Motor neuron (in vitro differentiated cells): ENCODE measurements at regions not wholly inside any gene's neighbourhood (a gene's known extent, or its start where the extent isn't known, plus 50 kb on each side); places are given as distances from the start of the nearest gene placed in this dataset.

Source experiments
- ATAC-seq, 8 experiments: fragments of 200-7000 bp; cut with Tn5 transposase; replicated peaks in 6 of 8; 2 replicates each; pipeline ENCODE4 v1.8.0; 2021; ENCODE audit warnings: mild to moderate bottlenecking in 8 of 8, moderate library complexity in 8 of 8
- H3K27ac ChIP-seq, 2 donors: fragments of 250-450 bp; sonication (Bioruptor Pico); 2 replicates each; pipeline ENCODE4 v1.9.0; 2021; ENCODE audit warnings: antibody characterized with exemption in 2 of 2, mild to moderate bottlenecking in 2 of 2, moderate library complexity in 1 of 2
- H3K4me1 ChIP-seq, 2 donors: fragments of 250-450 bp; sonication (Bioruptor Pico); replicated peaks in 1 of 2; 2 replicates each; pipeline ENCODE4 v1.6.1; 2021; ENCODE audit warnings: antibody characterized with exemption in 2 of 2, mild to moderate bottlenecking in 2 of 2, moderate library complexity in 1 of 2
- H3K4me3 ChIP-seq, 5 donors: fragments of 250-450 bp; sonication (Bioruptor Pico); 2 replicates each; pipeline ENCODE4 v1.9.0; 2021; ENCODE audit warnings: antibody characterized with exemption in 5 of 5, mild to moderate bottlenecking in 5 of 5, moderate library complexity in 4 of 5
- WGBS, 10 experiments: fragments of 450-650 bp; shearing (Covaris generic); methylation state at CpG; one replicate each; pipeline ENCODE4 v1.0.0; 2022; 5-methylcytosine and 5-hydroxymethylcytosine counted together
- in situ Hi-C, 9 experiments: fragments of 400-800 bp; cut with MboI; loops; one replicate each; pipeline ENCODE4 v1.15.0; 2021; ENCODE audit warnings: low sequenced_read_pairs in 9 of 9, low pct_unique_long_range_greater_than_20kb in 2 of 9; ENCODE audit not compliant: unreplicated experiment in 9 of 9

GRCh38 chr16:47852991-47853390, 302.8 kb downstream of the ABCC12 start:
- no peak for ATAC-seq
- WGBS, 10 experiments: 49 to 100% (median 83%) methylated on average over 1 to 6 of the region's 6 CpGs; no CpG with 5 or more reads in 2 of the 10 experiments
- H3K4me3 ChIP-seq: no peak overlapping the region
- in situ Hi-C loops: loop anchor here in 1 of 9 experiments (25.0 kb wide), 1 partner anchor 91 kb away; no protein-coding TSS in a partner anchor
- H3K27ac ChIP-seq: no peak overlapping the region
- H3K4me1 ChIP-seq: peaks cover 37 to 39% of the 10 kb centered on the region in 2 donors

GRCh38 chr16:47851146-47851545, 304.6 kb downstream of the ABCC12 start:
- peak in 5 of 8 experiments; percentile 20 to 60 (median 43) for ATAC-seq
- in situ Hi-C loops: loop anchor here in 1 of 9 experiments (25.0 kb wide), 1 partner anchor 89 kb away; no protein-coding TSS in a partner anchor
- Histone ChIP-seq H3K4me3 (no peak overlapping the region), H3K4me1 (peaks cover 50 to 54% of the 10 kb centered on the region in 2 donors), H3K27ac (no peak overlapping the region)
- 0 to 10% (median 0%) methylated on average over 1 to 7 of the region's 8 CpGs; no CpG with 5 or more reads in 3 of the 10 experiments for WGBS, 10 experiments

GRCh38 chr16:47849736-47850135, 306.1 kb downstream of the ABCC12 start:
- H3K27ac ChIP-seq: no peak overlapping the region
- no peak overlapping the region for H3K4me3 ChIP-seq
- in situ Hi-C loops: loop anchor here in 1 of 9 experiments (25.0 kb wide), 1 partner anchor 87 kb away; no protein-coding TSS in a partner anchor
- 20 to 100% (median 80%) methylated on average over 1 to 5 of the region's 5 CpGs; no CpG with 5 or more reads in 2 of the 10 experiments for WGBS, 10 experiments
- peaks cover 58 to 60% of the 10 kb centered on the region in 2 donors for H3K4me1 ChIP-seq
- ATAC-seq: peak in 1 of 8 experiments; percentile 23

GRCh38 chr16:47848421-47849109, 307.2 kb downstream of the ABCC12 start:
- ATAC-seq: peak in 7 of 8 experiments; percentile 50 to 96 (median 94)
- Histone ChIP-seq H3K4me3 (no peak overlapping the region), H3K27ac (peak overlapping the region; percentile 32 to 39), H3K4me1 (peaks cover 58 to 60% of the 10 kb centered on the region in 2 donors)
- WGBS, 10 experiments: 0 to 36% (median 13%) methylated on average over 1 to 3 of the region's 5 CpGs; no CpG with 5 or more reads in 2 of the 10 experiments
- in situ Hi-C loops: no loop called here

GRCh38 chr16:47847220-47847970, 308.4 kb downstream of the ABCC12 start:
- Histone ChIP-seq H3K27ac (peak overlapping the region; percentile 39 to 45), H3K4me1 (peaks cover 58 to 60% of the 10 kb centered on the region in 2 donors), H3K4me3 (no peak overlapping the region)
- WGBS, 10 experiments: 0 to 90% (median 54%) methylated on average over 1 to 6 of the region's 6 CpGs
- in situ Hi-C loops: no loop called here
- peak in 1 of 8 experiments; percentile 6 for ATAC-seq

GRCh38 chr16:47834485-47835024, 321.2 kb downstream of the ABCC12 start:
- WGBS, 10 experiments: 3 to 64% (median 49%) methylated on average over 1 to 2 of the region's 2 CpGs
- in situ Hi-C loops: no loop called here
- Histone ChIP-seq H3K4me3 (no peak overlapping the region), H3K27ac (no peak overlapping the region), H3K4me1 (no peaks in the 10 kb centered on the region)
- ATAC-seq: no peak

GRCh38 chr16:47833771-47834170, 322.0 kb downstream of the ABCC12 start:
- ATAC-seq: no peak
- Histone ChIP-seq H3K27ac (no peak overlapping the region), H3K4me3 (no peak overlapping the region), H3K4me1 (no peaks in the 10 kb centered on the region)
- in situ Hi-C loops: no loop called here
- WGBS, 10 experiments: 17 to 100% (median 73%) methylated on average over 1 of the region's 1 CpG; no CpG with 5 or more reads in 2 of the 10 experiments

GRCh38 chr16:47829850-47830600, 325.8 kb downstream of the ABCC12 start:
- Histone ChIP-seq H3K27ac (no peak overlapping the region), H3K4me3 (no peak overlapping the region), H3K4me1 (no peaks in the 10 kb centered on the region)
- 20 to 100% (median 95%) methylated on average over 1 to 2 of the region's 2 CpGs; no CpG with 5 or more reads in 3 of the 10 experiments for WGBS, 10 experiments
- ATAC-seq: peak in 3 of 8 experiments; percentile 32 to 84 (median 40)
- in situ Hi-C loops: no loop called here

GRCh38 chr16:47826070-47826469, 329.7 kb downstream of the ABCC12 start:
- H3K4me3 ChIP-seq: no peak overlapping the region
- 0 to 84% (median 74%) methylated on average over 1 to 4 of the region's 4 CpGs for WGBS, 10 experiments
- no peak overlapping the region for H3K27ac ChIP-seq
- in situ Hi-C loops: no loop called here
- no peak for ATAC-seq
- no peaks in the 10 kb centered on the region for H3K4me1 ChIP-seq

- WGBS, 10 experiments: 23 to 94% (median 73%) methylated on average over 2 to 4 of the region's 4 CpGs; no CpG with 5 or more reads in 3 of the 10 experiments
- no peak for ATAC-seq
- Histone ChIP-seq H3K27ac (no peak overlapping the region), H3K4me3 (no peak overlapping the region), H3K4me1 (no peaks in the 10 kb centered on the region)
- in situ Hi-C loops: no loop called here
These were observed 338.7 kb downstream of the ABCC12 start for GRCh38 chr16:47817048-47817447.

GRCh38 chr16:47816511-47816910, 339.3 kb downstream of the ABCC12 start:
- Histone ChIP-seq H3K4me1 (no peaks in the 10 kb centered on the region), H3K27ac (no peak overlapping the region), H3K4me3 (no peak overlapping the region)
- in situ Hi-C loops: no loop called here
- no peak for ATAC-seq

- no peak for ATAC-seq
- no peak overlapping the region for H3K4me3 ChIP-seq
- in situ Hi-C loops: no loop called here
- no peak overlapping the region for H3K27ac ChIP-seq
- no peaks in the 10 kb centered on the region for H3K4me1 ChIP-seq
These were observed 340.1 kb downstream of the ABCC12 start for GRCh38 chr16:47815655-47816054.
